ENCODE measurements at regions not wholly inside any gene's neighbourhood (a gene's known extent, or its start where the extent isn't known, plus 50 kb on each side); places are given as distances from the start of the nearest gene placed in this dataset.

DNA sequence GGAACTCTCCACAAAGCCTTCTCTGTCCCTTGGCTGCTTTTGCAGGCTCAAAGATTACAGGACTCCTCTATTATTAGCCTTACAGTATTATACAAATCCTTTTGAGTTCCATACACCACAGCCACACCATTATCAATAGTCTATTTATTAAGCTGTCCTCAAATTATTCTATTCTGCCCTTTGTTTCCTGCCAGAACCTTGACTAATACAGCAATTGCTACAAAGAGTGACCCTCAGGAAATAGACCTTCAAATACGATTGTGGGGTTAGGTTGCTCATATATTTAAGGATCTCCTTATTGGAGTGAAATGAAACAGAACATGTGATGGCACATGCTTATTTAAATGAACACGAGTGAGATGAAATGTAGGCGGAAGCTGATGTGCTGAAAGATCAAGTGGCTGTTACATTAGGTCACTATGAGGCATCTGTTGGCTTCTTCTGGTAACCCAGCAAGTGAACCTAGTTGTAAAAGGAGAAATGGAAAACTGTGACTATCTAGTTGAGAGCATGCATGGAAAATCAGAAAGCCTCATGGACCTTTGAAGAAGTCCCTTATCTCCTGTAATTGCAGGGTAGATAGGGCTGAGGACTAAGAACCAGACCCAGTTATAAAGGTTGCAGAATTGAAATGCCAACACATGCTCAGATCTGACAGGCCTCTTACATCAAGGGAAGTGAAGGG is 75.5 kb downstream of the AVPR1A start:
- H3K27ac ChIP-seq (ENCODE audit: low read depth, low read length) = no peak overlapping the region
- no peaks in the 10 kb centered on the region for H3F3A ChIP-seq (ENCODE audit: control insufficient read depth, insufficient read depth)
- no peaks in the 10 kb centered on the region for H3K9me3 ChIP-seq (ENCODE audit: control insufficient read depth, insufficient read depth, low read length)
- no peaks in the 10 kb centered on the region for H3K4me1 ChIP-seq (ENCODE audit: control insufficient read depth, low read length)
- TF ChIP-seq EZH2phosphoT487 (IDR thresholded peaks at IDR 0.05; ENCODE audit: borderline replicate concordance, low read length) (no peak), CTCF (IDR thresholded peaks at IDR 0.05; ENCODE audit: low read depth, low read length, poor library complexity, severe bottlenecking) (no peak)
- no peaks in the 10 kb centered on the region for H4K20me1 ChIP-seq (ENCODE audit: control insufficient read depth, insufficient read depth, low read depth, low read length)
- H3K9me2 ChIP-seq (replicated peaks; ENCODE audit: control insufficient read depth, low read length) = no peaks in the 10 kb centered on the region
- no peaks in the 10 kb centered on the region for H3K27me3 ChIP-seq (ENCODE audit: control insufficient read depth, low read length)
- no peaks in the 10 kb centered on the region for H3K79me2 ChIP-seq (ENCODE audit: control insufficient read depth, low read length)
- no peak overlapping the region for H3K4me3 ChIP-seq (ENCODE audit: low read length)
- no peak overlapping the region for H3K4me2 ChIP-seq (ENCODE audit: low read length)
- no peaks in the 10 kb centered on the region for H3K36me3 ChIP-seq (ENCODE audit: control insufficient read depth, low read length)

DNA sequence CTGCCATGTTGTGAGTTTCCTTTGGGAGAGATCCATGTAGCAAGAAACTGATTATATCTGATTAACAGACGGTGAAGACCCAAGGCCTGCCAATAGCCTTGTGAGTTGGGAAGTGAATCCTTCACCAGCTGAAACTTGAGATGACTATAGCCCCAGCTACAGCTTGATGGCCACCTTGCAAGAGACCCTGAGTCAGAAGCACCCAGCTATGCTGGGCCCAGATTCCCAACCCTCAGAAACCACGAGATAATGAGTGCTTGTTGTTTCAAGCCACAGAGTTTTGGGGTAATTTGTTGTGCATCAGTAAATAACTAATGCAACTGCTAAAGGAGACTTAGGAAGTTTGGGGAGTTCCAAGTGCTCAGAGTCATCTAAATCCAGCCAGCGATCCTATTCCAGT is 80.3 kb downstream of the AVPR1A start:
- Histone ChIP-seq H3K79me2 (ENCODE audit: control insufficient read depth, low read length) (no peaks in the 10 kb centered on the region), H3K9me3 (ENCODE audit: control insufficient read depth, insufficient read depth, low read length) (no peaks in the 10 kb centered on the region), H3K27ac (ENCODE audit: low read depth, low read length) (no peak overlapping the region), H3K4me3 (ENCODE audit: low read length) (no peak overlapping the region), H3F3A (ENCODE audit: control insufficient read depth, insufficient read depth) (no peaks in the 10 kb centered on the region), H4K20me1 (ENCODE audit: control insufficient read depth, insufficient read depth, low read depth, low read length) (no peaks in the 10 kb centered on the region), H3K27me3 (ENCODE audit: control insufficient read depth, low read length) (no peaks in the 10 kb centered on the region), H3K9me2 (replicated peaks; ENCODE audit: control insufficient read depth, low read length) (no peaks in the 10 kb centered on the region), H3K4me2 (ENCODE audit: low read length) (no peak overlapping the region), H3K36me3 (ENCODE audit: control insufficient read depth, low read length) (no peaks in the 10 kb centered on the region), H3K4me1 (ENCODE audit: control insufficient read depth, low read length) (no peaks in the 10 kb centered on the region)
- no peak for TF ChIP-seq EZH2phosphoT487 (IDR thresholded peaks at IDR 0.05; ENCODE audit: borderline replicate concordance, low read length)
- no peak for TF ChIP-seq CTCF (IDR thresholded peaks at IDR 0.05; ENCODE audit: low read depth, low read length, poor library complexity, severe bottlenecking)

DNA sequence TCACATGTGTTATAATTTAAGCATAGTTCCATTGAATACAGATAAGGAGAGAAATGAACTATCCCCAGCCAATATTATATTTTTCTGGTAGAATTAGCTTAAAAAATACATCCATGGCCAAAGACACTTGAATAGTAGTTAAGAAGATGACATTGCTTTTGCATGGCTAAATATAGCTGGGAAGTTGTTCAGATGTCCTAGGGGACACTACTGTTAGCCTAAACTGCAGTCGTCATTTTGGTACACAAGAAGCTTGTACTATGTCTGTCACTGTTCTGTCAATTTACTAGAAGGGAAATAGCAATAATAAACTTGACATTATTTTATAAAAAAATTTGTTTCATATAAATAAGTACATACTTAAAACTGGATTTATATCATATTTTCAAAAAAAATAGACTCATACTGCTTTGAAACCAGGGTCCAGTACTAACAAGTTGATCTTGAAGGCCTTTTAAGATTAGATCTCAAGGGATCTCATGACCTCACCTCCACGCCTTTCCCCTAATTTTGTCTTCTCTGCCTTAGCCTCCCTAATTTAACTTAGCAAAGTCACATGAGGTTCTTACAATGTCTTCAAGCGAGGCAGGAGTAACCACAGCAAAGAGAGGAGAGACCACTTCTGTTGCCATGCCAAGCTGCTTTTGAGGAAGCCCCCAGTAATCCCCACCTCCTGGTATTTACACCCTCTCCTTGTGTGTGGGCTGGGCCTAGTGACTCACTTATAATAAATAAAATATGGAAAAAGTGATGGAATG is 81.0 kb downstream of the AVPR1A start:
- TF ChIP-seq CTCF (IDR thresholded peaks at IDR 0.05; ENCODE audit: low read depth, low read length, poor library complexity, severe bottlenecking) (no peak), EZH2phosphoT487 (IDR thresholded peaks at IDR 0.05; ENCODE audit: borderline replicate concordance, low read length) (no peak)
- Histone ChIP-seq H3K27me3 (ENCODE audit: control insufficient read depth, low read length) (no peaks in the 10 kb centered on the region), H4K20me1 (ENCODE audit: control insufficient read depth, insufficient read depth, low read depth, low read length) (no peaks in the 10 kb centered on the region), H3K79me2 (ENCODE audit: control insufficient read depth, low read length) (no peaks in the 10 kb centered on the region), H3K4me2 (ENCODE audit: low read length) (no peak overlapping the region), H3F3A (ENCODE audit: control insufficient read depth, insufficient read depth) (no peaks in the 10 kb centered on the region), H3K27ac (ENCODE audit: low read depth, low read length) (no peak overlapping the region), H3K4me1 (ENCODE audit: control insufficient read depth, low read length) (no peaks in the 10 kb centered on the region), H3K36me3 (ENCODE audit: control insufficient read depth, low read length) (no peaks in the 10 kb centered on the region), H3K9me2 (replicated peaks; ENCODE audit: control insufficient read depth, low read length) (no peaks in the 10 kb centered on the region), H3K4me3 (ENCODE audit: low read length) (no peak overlapping the region), H3K9me3 (ENCODE audit: control insufficient read depth, insufficient read depth, low read length) (no peaks in the 10 kb centered on the region)

Measured in DOHH2 (cell line).